Omental fat pad (tissue), 3 donors: ENCODE measurements at regions not wholly inside any gene's neighbourhood (a gene's known extent, or its start where the extent isn't known, plus 50 kb on each side); places are given as distances from the start of the nearest gene placed in this dataset.

Experiments
- ATAC-seq: fragments of 150-250 bp; one replicate; pipeline ENCODE4 v1.9.1; 2016; ENCODE audit warnings: mild to moderate bottlenecking, moderate library complexity; ENCODE audit not compliant: low FRiP score
- DNase-seq: peaks from one replicate; pipeline ENCODE4 v3.0.0-alpha.2; 2019; ENCODE audit warnings: low spot score
- TF ChIP-seq, protein P1 (sequence below), 3 donors: fragments of 450-650 bp; IDR thresholded peaks; one replicate each; pipeline ENCODE4 v1.5.1; 2016 to 2017; ENCODE audit warnings: antibody characterized with exemption in 3 of 3, mild to moderate bottlenecking in 3 of 3, moderate library complexity in 2 of 3

DNA sequence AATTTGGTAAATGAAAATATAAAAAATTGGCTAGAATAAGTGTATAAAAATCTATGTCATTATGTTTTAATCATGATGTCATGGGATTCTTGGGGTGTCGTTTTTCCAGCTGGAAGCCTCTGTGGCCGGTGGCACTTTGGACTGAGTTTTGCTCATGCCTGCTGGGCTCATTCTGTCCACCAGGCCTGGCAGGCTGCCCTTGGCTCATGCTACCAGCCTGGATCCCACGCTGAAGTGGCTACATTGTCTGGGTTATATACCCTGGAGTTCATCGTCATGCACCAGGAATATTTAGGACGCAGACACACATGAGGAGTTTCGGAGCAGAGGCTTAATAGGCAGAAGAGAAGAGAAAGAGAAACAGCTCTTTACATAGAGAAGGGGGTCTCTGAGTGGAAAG is 1913.7 kb upstream of the WWC1 start:
- ATAC-seq (no peak), DNase-seq (no peak)
- TF ChIP-seq, protein P1, sequence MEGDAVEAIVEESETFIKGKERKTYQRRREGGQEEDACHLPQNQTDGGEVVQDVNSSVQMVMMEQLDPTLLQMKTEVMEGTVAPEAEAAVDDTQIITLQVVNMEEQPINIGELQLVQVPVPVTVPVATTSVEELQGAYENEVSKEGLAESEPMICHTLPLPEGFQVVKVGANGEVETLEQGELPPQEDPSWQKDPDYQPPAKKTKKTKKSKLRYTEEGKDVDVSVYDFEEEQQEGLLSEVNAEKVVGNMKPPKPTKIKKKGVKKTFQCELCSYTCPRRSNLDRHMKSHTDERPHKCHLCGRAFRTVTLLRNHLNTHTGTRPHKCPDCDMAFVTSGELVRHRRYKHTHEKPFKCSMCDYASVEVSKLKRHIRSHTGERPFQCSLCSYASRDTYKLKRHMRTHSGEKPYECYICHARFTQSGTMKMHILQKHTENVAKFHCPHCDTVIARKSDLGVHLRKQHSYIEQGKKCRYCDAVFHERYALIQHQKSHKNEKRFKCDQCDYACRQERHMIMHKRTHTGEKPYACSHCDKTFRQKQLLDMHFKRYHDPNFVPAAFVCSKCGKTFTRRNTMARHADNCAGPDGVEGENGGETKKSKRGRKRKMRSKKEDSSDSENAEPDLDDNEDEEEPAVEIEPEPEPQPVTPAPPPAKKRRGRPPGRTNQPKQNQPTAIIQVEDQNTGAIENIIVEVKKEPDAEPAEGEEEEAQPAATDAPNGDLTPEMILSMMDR (IDR thresholded peaks at IDR 0.05) = no peak

DNA sequence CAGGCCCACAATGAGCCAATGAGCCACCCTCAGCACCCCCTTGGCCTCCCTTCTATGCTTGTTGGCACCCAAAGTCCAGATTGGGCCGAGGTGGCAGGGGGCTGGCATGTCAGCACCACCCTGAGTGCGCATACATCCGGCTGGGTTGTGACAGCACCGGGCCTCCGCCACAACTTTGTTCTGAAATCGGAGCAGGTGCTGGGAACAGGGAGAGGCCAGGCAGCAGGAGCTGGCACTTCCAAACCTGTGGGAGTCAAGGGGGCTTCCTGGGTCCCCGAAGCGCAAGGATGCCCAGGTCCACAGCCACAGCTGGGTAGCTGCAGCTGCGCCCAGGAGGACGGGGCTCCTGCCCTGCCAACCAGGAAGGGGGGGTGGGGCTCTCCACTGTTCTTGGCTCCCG is 1911.9 kb upstream of the WWC1 start:
- no peak for DNase-seq
- TF ChIP-seq, protein P1 (IDR thresholded peaks at IDR 0.05) = no peak
- ATAC-seq = no peak

GRCh38 chr5:166382031-166382430 is 1909.4 kb upstream of the WWC1 start:
- ATAC-seq (no peak), DNase-seq (no peak)
- TF ChIP-seq, protein P1 (IDR thresholded peaks at IDR 0.05) = no peak

- DNase-seq (no peak), ATAC-seq (no peak)
- TF ChIP-seq, protein P1 (IDR thresholded peaks at IDR 0.05) = no peak
These were observed 1893.3 kb upstream of the WWC1 start for GRCh38 chr5:166398131-166398530.

DNA sequence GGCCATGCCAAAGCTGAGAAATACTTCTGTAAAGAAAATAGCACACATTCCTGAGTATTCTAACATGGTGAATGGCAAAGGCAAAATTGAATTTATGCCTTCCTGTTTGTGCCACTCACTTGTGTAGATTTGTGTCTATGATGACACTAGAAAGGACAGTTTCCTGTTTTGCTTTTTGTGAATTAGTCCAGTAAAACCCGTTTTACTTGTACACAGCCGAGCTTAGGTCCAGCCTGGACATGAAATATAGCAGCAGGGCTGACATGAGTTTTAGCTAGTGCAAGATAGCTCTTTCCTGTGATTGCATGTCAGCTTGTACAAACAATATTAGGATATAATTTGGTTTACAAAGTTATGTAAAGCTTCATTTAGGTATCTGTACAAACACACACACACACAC is 1891.7 kb upstream of the WWC1 start:
- ATAC-seq (no peak), DNase-seq (no peak)
- TF ChIP-seq, protein P1 (IDR thresholded peaks at IDR 0.05) = no peak

DNA sequence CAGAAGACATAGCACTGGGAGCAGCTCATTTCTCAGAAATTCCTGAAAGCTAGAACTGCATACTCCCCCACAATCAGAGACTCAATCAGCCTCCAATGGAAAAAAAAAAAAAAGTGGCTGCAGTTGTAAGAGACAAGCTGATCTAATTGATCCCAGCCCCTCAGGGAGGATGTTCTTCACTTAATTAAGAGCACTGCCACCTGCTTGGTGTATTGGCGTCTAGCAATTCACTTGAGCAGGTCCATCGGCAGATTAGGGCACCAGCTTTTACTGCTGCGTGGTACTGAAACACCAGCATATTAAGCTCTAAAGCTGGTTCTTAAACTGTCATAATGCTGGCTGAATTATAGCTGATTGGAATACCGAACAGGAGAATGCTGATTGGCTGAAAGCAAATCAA is 1890.1 kb upstream of the WWC1 start:
- TF ChIP-seq, protein P1 (IDR thresholded peaks at IDR 0.05) = no peak
- DNase-seq (no peak), ATAC-seq (no peak)

- TF ChIP-seq, protein P1 (IDR thresholded peaks at IDR 0.05) = no peak
- DNase-seq = no peak
- no peak for ATAC-seq
These were observed 1879.3 kb upstream of the WWC1 start for GRCh38 chr5:166412191-166412590.
